Aorta (tissue), 5 donors: ENCODE measurements at regions not wholly inside any gene's neighbourhood (a gene's known extent, or its start where the extent isn't known, plus 50 kb on each side); places are given as distances from the start of the nearest gene placed in this dataset.

ENCODE experiments used
- ATAC-seq: fragments of 200-7000 bp; cut with Tn5 transposase; one replicate; pipeline ENCODE4 v1.9.1; 2022; ENCODE audit warnings: moderate library complexity; ENCODE audit not compliant: low FRiP score
- DNase-seq, 2 donors: peaks; one replicate each; pipeline ENCODE4 v3.0.0-alpha.2; 2020
- H3K27ac ChIP-seq, 2 donors: one replicate each; pipeline ENCODE4 v1.5.1; 2013; ENCODE audit warnings: low read length in 2 of 2, mild to moderate bottlenecking in 2 of 2, moderate library complexity in 2 of 2, control low read depth in 1 of 2, inconsistent platforms in 1 of 2, low read depth in 1 of 2
- H3K27me3 ChIP-seq, 2 donors: one replicate each; pipeline ENCODE4 v1.6.1; 2013; ENCODE audit warnings: control low read depth in 1 of 2, low read length in 1 of 2, mild to moderate bottlenecking in 1 of 2, moderate library complexity in 1 of 2; ENCODE audit not compliant: insufficient read depth in 2 of 2, control insufficient read depth in 1 of 2
- H3K36me3 ChIP-seq, 2 donors: one replicate each; pipeline ENCODE4 v1.6.1; 2013; ENCODE audit warnings: control low read depth in 1 of 2, low read length in 1 of 2, mild to moderate bottlenecking in 1 of 2; ENCODE audit not compliant: insufficient read depth in 2 of 2, control insufficient read depth in 1 of 2
- H3K4me1 ChIP-seq, 2 donors: one replicate each; pipeline ENCODE4 v1.6.1; 2013; ENCODE audit warnings: low read length in 2 of 2, control low read depth in 1 of 2, mild to moderate bottlenecking in 1 of 2, moderate library complexity in 1 of 2; ENCODE audit not compliant: insufficient read depth in 2 of 2, control insufficient read depth in 1 of 2
- H3K4me3 ChIP-seq, 2 donors: one replicate each; pipeline ENCODE4 v1.5.1; 2013; ENCODE audit warnings: low read length in 2 of 2, control low read depth in 1 of 2, mild to moderate bottlenecking in 1 of 2
- H3K9me3 ChIP-seq: one replicate; pipeline ENCODE4 v1.6.1; 2013; ENCODE audit warnings: mild to moderate bottlenecking, low read length; ENCODE audit not compliant: control insufficient read depth
- WGBS, 2 donors: extraction: QIAGEN DNeasy Blood & Tissue Kit; methylation state at CpG; one replicate each; pipeline ENCODE4 v1.1.7; 2013; 5-methylcytosine and 5-hydroxymethylcytosine counted together
- intact Hi-C, 2 donors: fragments of 100-400 bp; cut with DNase I; formaldehyde crosslinking; loops; one replicate each; pipeline versions ENCODE4 v1.14.2 to v1.15.0; 2022
- donor health status: healthy with polysubstance abuse.
- donor health status: Bipolar disorder and iron deficiency.
- donor health status: DM: no; HTN: no; CAD: no.
- donor health status: DM: no; HTN: no; CAD: no.
- donor health status: DM: yes; HTN: yes; CAD: no.

DNA sequence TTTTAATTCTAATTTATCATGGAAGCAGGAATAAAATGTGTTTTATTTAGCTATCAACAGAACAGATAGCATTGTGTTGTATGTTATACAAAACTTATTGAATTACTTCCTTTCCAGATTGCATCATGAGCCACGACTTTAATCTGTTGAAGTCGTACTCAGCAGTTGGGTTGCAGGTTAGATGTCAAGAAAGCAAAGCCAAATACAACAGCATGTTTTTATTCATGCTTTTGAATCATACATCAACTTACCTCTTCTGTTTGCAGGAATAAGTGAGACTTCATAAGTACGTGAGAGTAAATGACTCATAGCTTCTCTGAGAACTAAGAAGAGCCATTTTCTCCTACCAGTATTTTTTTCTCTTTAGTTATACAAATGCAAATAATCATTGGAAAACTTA lies 110.8 kb upstream of the ADGRL4 start:
- WGBS, 2 donors, result 21 to 30% methylated on average over 3 of the region's 3 CpGs
- intact Hi-C loops, result no loop called here

DNA sequence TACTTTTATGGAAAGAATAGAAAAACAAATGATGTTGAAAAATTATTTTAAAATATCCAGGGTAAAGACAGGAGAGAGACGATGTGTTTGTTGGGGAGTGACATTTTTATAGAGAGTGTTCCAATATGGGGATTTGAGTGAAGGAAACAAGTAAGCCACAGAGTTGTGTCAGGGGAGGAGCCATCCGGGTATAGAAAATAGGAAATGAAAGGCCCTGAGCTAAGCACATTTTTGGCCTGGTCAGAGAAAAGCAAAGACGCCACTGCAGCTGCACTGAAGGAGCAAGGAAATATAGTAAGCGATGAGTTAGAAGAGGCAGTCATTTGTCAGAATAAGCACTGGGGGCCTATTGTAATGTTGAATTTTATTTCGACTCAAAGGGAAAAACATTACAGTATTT lies 107.3 kb upstream of the ADGRL4 start:
- no peaks in the 10 kb centered on the region for H3K36me3 ChIP-seq
- H3K9me3 ChIP-seq, result no peaks in the 10 kb centered on the region
- intact Hi-C loops, result no loop called here
- WGBS, 2 donors, result 35 to 46% methylated on average over 5 of the region's 5 CpGs
- H3K27me3 ChIP-seq, result no peaks in the 10 kb centered on the region
- no peaks in the 10 kb centered on the region for H3K4me1 ChIP-seq
- H3K27ac ChIP-seq, result no peak overlapping the region
- DNase-seq, result no peak
- no peak overlapping the region for H3K4me3 ChIP-seq
- ATAC-seq, result no peak

More for the DNA sequence above, 110.8 kb upstream of the ADGRL4 start:
- no peaks in the 10 kb centered on the region for H3K4me1 ChIP-seq
- H3K27me3 ChIP-seq, result no peaks in the 10 kb centered on the region
- H3K36me3 ChIP-seq, result no peaks in the 10 kb centered on the region
- H3K4me3 ChIP-seq, result no peak overlapping the region
- H3K27ac ChIP-seq, result no peak overlapping the region
- DNase-seq (no peak), ATAC-seq (no peak)
- H3K9me3 ChIP-seq, result no peaks in the 10 kb centered on the region

DNA sequence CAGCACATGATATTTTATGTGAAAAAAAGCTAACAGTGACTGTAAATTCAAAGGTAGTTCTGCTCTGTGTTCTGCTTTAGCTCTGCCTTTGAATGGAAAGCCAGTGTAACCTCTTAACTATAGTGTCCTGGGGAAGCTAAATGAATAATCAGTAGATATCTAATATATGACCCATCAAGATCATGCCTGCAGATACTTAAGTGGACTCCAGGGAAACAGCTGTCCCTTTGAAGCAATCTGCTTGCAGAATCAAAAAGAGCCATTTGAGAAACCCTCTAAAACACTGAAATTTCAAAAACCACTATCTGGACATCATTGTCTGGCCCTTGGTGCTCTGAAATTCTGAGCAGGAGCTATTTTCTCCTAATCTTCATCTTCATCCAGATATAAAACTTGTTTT lies 104.2 kb upstream of the ADGRL4 start:
- intact Hi-C loops, result no loop called here
- DNase-seq (no peak), ATAC-seq (no peak)
- no peak overlapping the region for H3K4me3 ChIP-seq
- peaks cover 0 to 3% of the 10 kb centered on the region in 2 donors for H3K4me1 ChIP-seq
- no peaks in the 10 kb centered on the region for H3K36me3 ChIP-seq
- no peak overlapping the region for H3K27ac ChIP-seq
- H3K9me3 ChIP-seq, result no peaks in the 10 kb centered on the region
- no peaks in the 10 kb centered on the region for H3K27me3 ChIP-seq

DNA sequence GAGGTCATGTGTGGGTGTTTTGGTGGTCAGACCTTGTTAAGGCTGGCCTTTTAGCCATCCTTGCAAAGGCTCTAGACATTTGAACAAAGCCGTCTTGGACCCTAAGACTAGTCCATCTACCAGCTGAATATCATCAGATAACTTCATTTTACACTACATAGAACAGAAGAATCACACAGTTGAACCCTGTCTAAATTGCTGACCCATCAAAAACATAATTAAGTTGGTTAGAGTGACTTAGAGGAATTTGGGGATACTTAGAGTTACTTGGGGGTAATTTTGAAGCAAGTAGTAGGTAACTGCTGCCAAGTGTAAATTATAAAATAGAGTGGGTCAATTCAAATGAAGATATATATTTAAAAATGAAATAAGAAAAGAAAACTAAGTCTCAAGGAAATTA lies 102.9 kb upstream of the ADGRL4 start:
- DNase-seq, result no peak
- H3K4me3 ChIP-seq, result no peak overlapping the region
- no peak overlapping the region for H3K27ac ChIP-seq
- no peaks in the 10 kb centered on the region for H3K9me3 ChIP-seq
- intact Hi-C loops, result no loop called here
- no peaks in the 10 kb centered on the region for H3K27me3 ChIP-seq
- no peak for ATAC-seq
- no peaks in the 10 kb centered on the region for H3K36me3 ChIP-seq
- WGBS, 2 donors, result 96 to 97% methylated on average over 1 of the region's 1 CpG
- peaks cover 0 to 3% of the 10 kb centered on the region in 2 donors for H3K4me1 ChIP-seq

DNA sequence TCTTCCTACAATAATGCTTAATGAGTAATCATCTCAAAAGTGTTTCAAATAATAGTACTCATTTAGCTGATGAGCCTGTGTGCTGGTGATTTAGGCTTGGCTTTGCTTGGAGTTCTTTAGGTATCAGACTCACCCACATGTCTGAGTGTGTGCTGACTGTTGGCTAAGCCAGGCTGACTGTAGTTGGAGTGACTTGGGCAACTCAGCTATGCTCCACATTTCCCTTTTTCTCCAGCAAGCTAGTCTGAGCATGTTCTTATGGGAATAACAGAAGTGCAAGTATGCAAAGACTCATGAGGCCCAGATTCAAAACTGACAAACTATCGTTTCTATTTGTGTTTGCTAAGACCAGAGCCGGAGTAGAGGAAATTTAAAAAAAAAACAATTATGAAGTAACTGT lies 99.0 kb upstream of the ADGRL4 start:
- Histone ChIP-seq H3K4me3 (no peak overlapping the region), H3K36me3 (no peaks in the 10 kb centered on the region), H3K27me3 (no peaks in the 10 kb centered on the region), H3K4me1 (peaks cover 0 to 3% of the 10 kb centered on the region in 2 donors), H3K27ac (peak overlapping the region in 1 of 2 donors; percentile 63), H3K9me3 (no peaks in the 10 kb centered on the region)
- DNase-seq, result no peak
- 3 to 10% methylated on average over 2 of the region's 2 CpGs for WGBS, 2 donors
- ATAC-seq, result no peak
- intact Hi-C loops, result no loop called here

DNA sequence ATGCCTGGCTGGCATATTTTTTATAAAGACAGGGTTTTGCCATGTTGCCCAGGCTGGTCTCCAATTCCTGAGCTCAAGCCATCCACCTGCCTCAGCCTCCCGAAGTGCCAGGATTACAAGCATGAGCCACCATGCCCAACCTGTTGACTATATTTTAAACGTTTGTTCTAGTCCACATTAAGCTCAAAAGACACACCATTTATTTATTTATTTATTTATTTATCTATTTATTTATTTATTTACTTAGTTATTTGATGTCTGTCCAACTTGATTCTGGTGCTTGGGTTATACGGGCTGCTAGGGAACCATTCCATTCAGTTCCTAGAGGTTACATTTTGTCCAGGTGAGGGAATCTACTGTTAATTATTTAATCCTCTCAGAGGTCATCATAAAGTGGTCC lies 98.1 kb upstream of the ADGRL4 start:
- intact Hi-C loops, result no loop called here
- Histone ChIP-seq H3K27ac (no peak overlapping the region), H3K4me1 (peaks cover 0 to 3% of the 10 kb centered on the region in 2 donors), H3K4me3 (no peak overlapping the region), H3K9me3 (no peaks in the 10 kb centered on the region), H3K27me3 (no peaks in the 10 kb centered on the region), H3K36me3 (no peaks in the 10 kb centered on the region)
- DNase-seq (no peak), ATAC-seq (no peak)
- WGBS, 2 donors, result 91 to 95% methylated on average over 3 of the region's 3 CpGs

DNA sequence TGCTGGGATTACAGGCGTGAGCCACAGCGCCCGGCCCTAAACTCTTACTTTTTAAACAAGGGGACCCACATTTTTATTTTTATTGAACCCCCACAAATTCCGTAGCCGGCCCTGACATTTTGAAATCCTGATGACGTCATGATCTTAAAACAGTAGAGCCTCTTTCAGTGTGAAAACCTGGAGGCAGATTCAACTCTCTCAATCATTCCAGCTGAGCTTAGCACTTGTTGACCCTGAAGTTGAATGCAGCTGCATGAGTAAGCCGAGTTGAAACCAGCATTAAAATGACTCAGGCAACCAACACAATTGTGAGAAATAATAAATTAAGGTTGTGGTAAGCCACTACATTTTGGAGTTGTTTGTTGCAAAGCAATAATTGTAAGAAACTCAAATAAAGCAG lies 93.9 kb upstream of the ADGRL4 start:
- ATAC-seq, result no peak
- Histone ChIP-seq H3K4me3 (no peak overlapping the region), H3K27me3 (no peaks in the 10 kb centered on the region), H3K9me3 (no peaks in the 10 kb centered on the region), H3K27ac (no peak overlapping the region), H3K4me1 (no peaks in the 10 kb centered on the region), H3K36me3 (no peaks in the 10 kb centered on the region)
- WGBS, 2 donors, result 86% methylated on average over 7 of the region's 7 CpGs
- no peak for DNase-seq
- intact Hi-C loops, result no loop called here

DNA sequence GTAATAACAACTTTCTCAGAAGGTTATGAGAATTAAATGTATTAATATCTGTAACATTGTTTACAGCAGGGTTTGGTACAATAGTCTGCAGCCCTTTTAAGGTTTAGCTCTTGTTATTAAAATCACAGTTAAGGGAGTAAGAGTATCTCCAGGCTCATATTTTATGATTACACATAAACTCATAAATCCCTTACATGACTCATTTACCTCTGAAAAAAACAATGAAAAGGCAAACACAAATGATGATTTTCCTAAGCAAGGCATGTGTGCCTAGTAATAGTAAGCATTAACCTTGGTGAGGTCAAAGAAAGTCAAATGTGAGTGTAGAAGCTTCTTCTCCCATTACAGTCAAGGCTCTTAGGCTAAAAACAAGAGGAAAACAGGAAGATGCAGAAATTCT lies 84.5 kb upstream of the ADGRL4 start:
- no peak overlapping the region for H3K4me3 ChIP-seq
- DNase-seq (no peak), ATAC-seq (no peak)
- no peaks in the 10 kb centered on the region for H3K27me3 ChIP-seq
- no peaks in the 10 kb centered on the region for H3K9me3 ChIP-seq
- no peaks in the 10 kb centered on the region for H3K36me3 ChIP-seq
- no peaks in the 10 kb centered on the region for H3K4me1 ChIP-seq
- no peak overlapping the region for H3K27ac ChIP-seq
- intact Hi-C loops, result no loop called here

DNA sequence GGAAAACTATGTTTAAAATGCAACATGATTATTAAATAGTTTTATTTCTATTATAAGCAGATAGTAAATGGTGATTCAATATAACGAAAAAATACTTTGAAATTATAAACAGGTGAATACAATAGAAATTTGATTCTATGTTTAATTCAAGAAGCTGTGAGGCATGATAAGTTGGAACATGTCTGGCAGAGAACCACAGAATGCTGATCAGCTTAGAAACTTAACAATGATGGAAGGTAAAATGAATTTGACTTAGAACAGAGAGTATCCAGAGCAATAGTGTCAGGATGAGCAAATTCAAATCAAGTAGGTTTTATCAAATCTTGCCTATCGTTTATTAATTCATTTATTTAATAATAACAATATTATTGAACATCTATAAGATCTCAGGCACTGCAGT lies 83.4 kb upstream of the ADGRL4 start:
- no peaks in the 10 kb centered on the region for H3K36me3 ChIP-seq
- H3K27ac ChIP-seq, result no peak overlapping the region
- no peaks in the 10 kb centered on the region for H3K27me3 ChIP-seq
- ATAC-seq (no peak), DNase-seq (no peak)
- intact Hi-C loops, result no loop called here
- H3K4me1 ChIP-seq, result no peaks in the 10 kb centered on the region
- no peak overlapping the region for H3K4me3 ChIP-seq
- no peaks in the 10 kb centered on the region for H3K9me3 ChIP-seq
- WGBS, 2 donors, result 77 to 86% methylated on average over 2 of the region's 2 CpGs
